Epithelial cell of prostate (primary cell): ENCODE measurements at regions not wholly inside any gene's neighbourhood (a gene's known extent, or its start where the extent isn't known, plus 50 kb on each side); places are given as distances from the start of the nearest gene placed in this dataset.
A peak's percentile ranks its signal among the peaks of the same experiment; 100 is the strongest.

ENCODE experiments used
- DNase-seq: peaks from one replicate; pipeline ENCODE4 v3.0.0-alpha.2; 2011; ENCODE audit warnings: low read depth, low spot score
- H3K27ac ChIP-seq: fragments of 450-650 bp; 2 replicates; pipeline ENCODE4 v1.5.1; 2017; ENCODE audit warnings: mild to moderate bottlenecking

GRCh38 chr18:22033085-22033484 is 136.3 kb upstream of the GATA6 start:
- DNase-seq = no peak
- peak overlapping the region; percentile 52 for H3K27ac ChIP-seq

DNA sequence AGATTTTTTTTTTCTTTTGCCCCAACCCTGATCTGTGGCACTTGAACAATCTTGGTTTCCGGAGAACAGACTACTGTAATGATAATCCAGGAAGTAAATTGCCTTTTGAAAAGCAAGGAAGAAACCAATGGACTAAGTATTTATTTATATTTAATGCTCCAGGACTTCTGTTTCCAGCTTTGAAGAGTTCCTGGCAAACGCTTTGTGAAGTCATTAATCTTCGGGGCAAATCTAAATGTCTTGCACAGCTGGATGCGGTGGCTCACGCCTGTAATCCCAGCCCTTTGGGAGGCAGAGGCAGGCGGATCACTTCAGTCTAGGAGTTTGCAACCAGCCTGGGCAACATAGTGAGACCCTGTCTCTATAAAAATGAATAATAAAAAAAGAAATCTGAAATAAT is 135.1 kb upstream of the GATA6 start:
- DNase-seq = no peak

DNA sequence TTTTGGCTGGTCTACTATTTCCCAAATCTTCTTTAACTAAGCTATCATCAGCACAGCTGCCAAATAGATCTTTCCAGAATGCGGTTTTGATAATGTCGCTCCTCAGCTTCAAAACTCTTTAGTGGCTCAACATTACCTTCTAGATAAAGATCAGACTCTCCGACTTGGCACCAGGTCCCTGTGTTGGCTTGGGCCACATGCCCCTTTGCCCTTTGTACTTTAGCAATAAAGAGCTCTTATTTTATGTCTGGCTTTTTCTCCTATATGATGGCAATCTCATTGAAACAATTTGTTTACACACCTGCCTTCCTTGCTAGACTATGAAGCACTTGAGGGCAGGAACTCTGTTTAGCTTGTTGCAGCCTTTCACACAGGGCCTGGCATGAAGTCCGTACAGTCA is 128.9 kb upstream of the GATA6 start:
- no peak overlapping the region for H3K27ac ChIP-seq

More for the DNA sequence above, 135.1 kb upstream of the GATA6 start:
- no peak overlapping the region for H3K27ac ChIP-seq

DNA sequence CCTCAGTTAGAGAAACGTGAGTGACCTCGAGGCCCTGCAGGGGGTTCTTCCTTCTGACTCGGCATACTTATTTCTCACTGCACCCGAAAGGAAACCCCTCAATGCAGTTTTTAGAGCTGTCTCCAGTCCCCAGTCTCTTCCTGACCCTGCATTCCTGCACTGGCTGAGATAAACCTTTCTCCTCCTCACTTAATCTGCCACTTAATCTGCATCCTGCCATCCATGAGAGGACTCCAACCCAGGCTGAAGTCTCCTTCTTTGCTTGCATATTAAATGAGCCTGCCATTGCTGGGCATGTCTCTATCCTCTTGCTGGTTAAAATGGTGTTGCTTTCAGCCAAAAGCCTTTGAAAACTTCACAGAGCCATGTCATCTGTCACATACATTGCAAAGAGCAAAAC is 125.6 kb upstream of the GATA6 start:
- H3K27ac ChIP-seq = no peak overlapping the region
- DNase-seq = no peak

More for the DNA sequence above, 128.9 kb upstream of the GATA6 start:
- no peak for DNase-seq

- DNase-seq = no peak
- no peak overlapping the region for H3K27ac ChIP-seq
These were observed 124.7 kb upstream of the GATA6 start for GRCh38 chr18:22044474-22045220.

GRCh38 chr18:22045221-22045918 is 124.0 kb upstream of the GATA6 start:
- no peak for DNase-seq
- no peak overlapping the region for H3K27ac ChIP-seq

GRCh38 chr18:22046473-22046872 is 122.9 kb upstream of the GATA6 start:
- DNase-seq = no peak
- no peak overlapping the region for H3K27ac ChIP-seq

DNA sequence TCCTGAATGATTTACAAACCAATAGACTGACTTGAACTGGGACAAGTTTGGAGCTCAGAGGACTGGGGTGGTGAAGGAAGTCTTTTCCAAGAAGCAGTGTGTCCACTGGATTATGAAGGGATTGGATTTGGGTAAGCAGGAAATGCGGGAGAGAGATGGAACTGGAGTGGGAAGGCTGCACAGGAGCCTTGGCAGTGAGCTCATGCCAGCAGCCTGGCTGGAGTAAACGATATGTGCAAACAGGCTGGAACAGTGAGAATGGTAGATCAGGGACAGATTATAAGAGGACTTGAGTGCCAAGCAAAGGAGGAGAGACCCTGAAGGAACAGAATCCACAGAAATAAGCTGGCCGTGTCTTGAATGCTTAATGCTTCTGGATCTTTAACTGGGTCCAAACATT is 121.9 kb upstream of the GATA6 start:
- no peak overlapping the region for H3K27ac ChIP-seq
- DNase-seq = no peak

GRCh38 chr18:22048221-22048620 is 121.2 kb upstream of the GATA6 start:
- no peak overlapping the region for H3K27ac ChIP-seq
- no peak for DNase-seq

- no peak for DNase-seq
- no peak overlapping the region for H3K27ac ChIP-seq
These were observed 120.3 kb upstream of the GATA6 start for GRCh38 chr18:22048932-22049615.

GRCh38 chr18:22052405-22053105 is 116.8 kb upstream of the GATA6 start:
- H3K27ac ChIP-seq = no peak overlapping the region
- no peak for DNase-seq

- no peak overlapping the region for H3K27ac ChIP-seq
- DNase-seq = no peak
These were observed 113.7 kb upstream of the GATA6 start for GRCh38 chr18:22055466-22056238.

DNA sequence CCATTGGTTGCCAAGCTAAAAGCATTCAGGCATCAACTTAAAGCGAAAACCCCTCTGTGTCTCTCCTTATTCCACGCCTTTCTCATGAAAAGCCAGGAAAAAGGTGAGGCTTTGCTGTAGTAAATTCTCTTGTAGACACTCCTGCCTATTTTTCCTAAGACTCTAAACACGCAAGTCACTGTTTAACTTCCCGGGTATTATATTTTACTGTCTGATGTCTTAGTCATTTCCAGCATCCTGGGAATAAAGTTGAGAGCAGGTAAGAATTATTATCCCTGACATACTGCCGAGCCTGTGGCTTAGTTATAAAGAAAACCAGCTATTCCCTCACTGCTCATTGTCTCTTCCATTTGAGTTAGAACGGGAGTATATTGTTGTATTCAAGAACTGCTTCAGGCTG is 112.4 kb upstream of the GATA6 start:
- no peak overlapping the region for H3K27ac ChIP-seq
- no peak for DNase-seq

DNA sequence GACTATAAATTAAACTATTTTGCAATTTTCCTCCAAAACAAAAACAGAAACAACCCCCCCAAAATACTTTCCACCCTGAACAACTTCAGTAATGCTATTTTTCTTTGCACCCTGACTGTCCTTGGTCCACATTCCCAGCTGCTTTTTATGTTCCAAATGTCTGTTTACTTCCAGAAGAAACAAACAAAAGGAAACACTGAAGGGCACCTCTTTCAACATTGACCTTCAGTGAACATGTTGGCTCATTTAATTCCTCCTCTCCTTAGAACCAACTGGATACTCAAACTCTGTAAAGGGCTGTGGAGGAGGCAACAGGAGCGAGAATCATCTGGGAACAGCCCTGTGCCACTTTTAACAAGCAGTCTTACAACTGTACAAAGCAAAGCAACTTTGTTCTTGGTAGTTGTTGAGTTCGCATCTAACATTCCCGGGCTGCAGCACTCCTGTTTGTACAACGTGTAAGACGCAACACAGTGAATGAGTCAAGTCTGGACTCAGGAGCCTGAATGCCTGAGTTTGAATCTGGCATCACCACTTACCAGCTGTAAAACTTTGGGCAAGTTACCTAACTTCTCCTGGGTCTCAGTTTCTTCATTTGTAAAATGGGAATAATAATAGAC is 111.4 kb upstream of the GATA6 start:
- DNase-seq = no peak
- no peak overlapping the region for H3K27ac ChIP-seq

DNA sequence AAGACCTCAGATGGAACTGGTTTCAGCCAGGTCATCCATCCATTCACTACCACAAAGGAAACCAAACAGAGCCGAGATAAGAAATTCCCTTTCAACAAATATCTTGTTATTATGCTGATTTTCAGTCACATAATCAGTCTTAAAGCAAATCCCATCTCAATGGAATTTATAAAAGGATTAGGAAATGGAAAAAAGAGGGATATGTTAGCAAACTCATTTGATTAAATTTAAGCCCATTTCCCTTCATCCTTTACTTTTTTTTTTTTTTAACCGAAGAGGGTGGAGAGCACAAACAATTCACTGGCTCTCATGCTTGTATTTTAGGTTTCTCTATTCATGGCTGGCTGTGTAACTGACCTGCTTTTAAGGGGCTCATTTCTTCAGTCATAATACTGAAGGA is 109.0 kb upstream of the GATA6 start:
- no peak overlapping the region for H3K27ac ChIP-seq
- no peak for DNase-seq

GRCh38 chr18:22063102-22063501 is 106.3 kb upstream of the GATA6 start:
- DNase-seq = no peak
- no peak overlapping the region for H3K27ac ChIP-seq

- DNase-seq = no peak
- no peak overlapping the region for H3K27ac ChIP-seq
These were observed 105.7 kb upstream of the GATA6 start for GRCh38 chr18:22063672-22064071.

- DNase-seq = no peak
- no peak overlapping the region for H3K27ac ChIP-seq
These were observed 104.8 kb upstream of the GATA6 start for GRCh38 chr18:22064581-22064980.

GRCh38 chr18:22065311-22065710 is 104.1 kb upstream of the GATA6 start:
- H3K27ac ChIP-seq = no peak overlapping the region
- DNase-seq = no peak

- H3K27ac ChIP-seq = no peak overlapping the region
- no peak for DNase-seq
These were observed 103.3 kb upstream of the GATA6 start for GRCh38 chr18:22066083-22066485.
